Myocyte (in vitro differentiated cells): ENCODE measurements at regions not wholly inside any gene's neighbourhood (a gene's known extent, or its start where the extent isn't known, plus 50 kb on each side); places are given as distances from the start of the nearest gene placed in this dataset.

Experiments
- DNase-seq: peaks from one replicate; pipeline ENCODE4 v3.0.0-alpha.2; 2012; ENCODE audit warnings: low read depth

GRCh38 chr18:57202881-57203280, 56.0 kb downstream of the BOD1L2 start:
- no peak for DNase-seq

DNA sequence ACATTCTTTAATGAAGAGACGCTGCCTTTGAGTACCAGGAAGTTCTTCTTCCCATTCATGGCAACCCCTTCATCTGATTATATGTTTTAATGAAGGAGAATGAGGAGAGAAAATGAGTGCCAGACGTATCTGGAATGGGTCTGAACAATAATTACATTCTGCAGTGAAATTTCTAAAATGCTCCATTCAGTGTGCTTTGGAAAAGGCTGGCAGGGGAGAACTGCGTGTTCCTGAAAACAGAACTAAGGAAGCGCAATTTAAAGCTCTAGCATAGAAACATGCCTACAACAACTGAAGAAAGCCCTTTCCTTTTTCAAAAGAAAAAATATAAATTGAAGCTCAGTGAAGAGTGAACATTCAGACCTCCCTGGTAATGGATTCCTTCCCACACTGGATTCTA, 58.8 kb downstream of the BOD1L2 start:
- DNase-seq: no peak

- DNase-seq: no peak
Observed at GRCh38 chr18:57207124-57207916, 60.4 kb downstream of the BOD1L2 start.

DNA sequence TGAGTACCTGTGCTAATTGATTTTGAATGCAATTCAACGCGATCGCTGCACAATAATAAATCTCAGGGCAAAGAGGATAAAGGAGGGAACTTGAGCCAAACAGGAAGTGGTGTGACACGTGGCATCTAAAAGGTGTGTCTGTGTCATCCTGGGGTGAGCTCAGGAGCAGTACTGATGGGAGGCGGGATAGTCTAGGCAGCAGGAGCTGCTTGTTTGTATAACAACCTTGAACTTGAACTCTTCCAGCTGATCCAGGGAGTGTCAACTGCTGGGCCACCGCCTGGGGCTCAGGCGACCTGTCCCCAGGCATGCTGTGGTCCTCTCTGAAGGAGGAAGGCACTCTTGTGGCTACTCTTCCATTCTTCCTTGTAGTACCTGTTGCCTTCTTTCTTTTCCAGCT, 61.2 kb downstream of the BOD1L2 start:
- DNase-seq: no peak

DNA sequence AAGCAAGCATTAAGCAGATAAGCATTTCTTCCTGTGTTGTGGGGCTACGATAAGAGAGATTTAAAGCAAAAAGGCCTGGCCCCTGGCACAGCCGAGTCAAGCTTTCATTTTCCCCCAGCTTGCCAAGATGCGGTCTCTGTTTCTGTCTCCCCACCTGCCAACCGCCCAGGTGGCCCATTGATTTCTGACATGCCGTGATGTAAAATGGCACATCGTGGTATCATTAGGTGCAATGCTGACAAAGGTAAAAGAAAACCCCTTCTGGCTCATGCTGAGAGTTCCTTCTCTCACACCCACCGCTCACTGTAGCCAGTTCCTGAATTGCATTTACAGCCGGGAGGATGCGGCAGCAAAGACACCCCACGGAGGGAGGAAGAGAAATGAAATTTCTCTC, 62.8 kb downstream of the BOD1L2 start:
- no peak for DNase-seq

- peak; percentile 63 for DNase-seq
Observed at GRCh38 chr18:57210107-57210715, 63.3 kb downstream of the BOD1L2 start.

- DNase-seq: no peak
Observed at GRCh38 chr18:57210716-57211411, 64.0 kb downstream of the BOD1L2 start.

- no peak for DNase-seq
Observed at GRCh38 chr18:57211412-57211750, 64.5 kb downstream of the BOD1L2 start.

- no peak for DNase-seq
Observed at GRCh38 chr18:57211776-57212175, 64.9 kb downstream of the BOD1L2 start.

DNA sequence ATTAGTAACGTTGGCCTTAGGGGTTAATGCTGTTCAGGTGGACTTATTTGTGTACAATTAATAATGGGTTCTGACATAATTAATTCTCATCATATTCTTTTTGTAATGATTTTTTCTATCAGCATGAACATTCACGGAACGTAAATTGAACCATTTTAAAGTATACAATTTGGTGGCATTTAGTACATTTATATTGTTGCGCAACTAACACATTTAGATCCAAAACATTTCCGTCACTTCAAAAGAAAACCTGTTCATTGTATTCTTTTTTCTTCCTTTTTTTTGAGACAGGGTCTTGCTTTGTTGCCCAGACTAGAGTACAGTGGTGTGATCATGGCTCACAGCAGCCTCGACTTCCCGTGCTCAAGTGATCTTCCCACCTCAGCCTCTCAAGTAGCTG, 65.8 kb downstream of the BOD1L2 start:
- no peak for DNase-seq

DNA sequence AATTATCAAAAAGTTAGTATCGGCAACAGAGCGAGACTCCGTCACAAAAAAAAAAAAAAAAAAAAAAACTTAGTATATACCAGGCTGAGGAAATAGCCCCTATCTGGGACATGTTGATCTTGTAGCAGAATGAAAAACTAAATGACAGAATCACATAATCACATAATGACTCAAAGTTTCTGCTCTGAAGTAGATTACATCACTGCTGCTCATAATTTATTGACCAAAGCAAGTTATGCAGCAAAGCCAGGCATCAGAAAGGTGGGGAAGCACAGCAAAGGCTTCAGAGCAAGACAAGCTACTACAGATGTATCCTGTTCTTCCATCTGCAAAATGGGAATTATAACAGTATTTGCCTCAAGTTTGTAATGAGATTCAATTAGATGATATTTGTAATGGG, 68.1 kb downstream of the BOD1L2 start:
- DNase-seq: no peak

DNA sequence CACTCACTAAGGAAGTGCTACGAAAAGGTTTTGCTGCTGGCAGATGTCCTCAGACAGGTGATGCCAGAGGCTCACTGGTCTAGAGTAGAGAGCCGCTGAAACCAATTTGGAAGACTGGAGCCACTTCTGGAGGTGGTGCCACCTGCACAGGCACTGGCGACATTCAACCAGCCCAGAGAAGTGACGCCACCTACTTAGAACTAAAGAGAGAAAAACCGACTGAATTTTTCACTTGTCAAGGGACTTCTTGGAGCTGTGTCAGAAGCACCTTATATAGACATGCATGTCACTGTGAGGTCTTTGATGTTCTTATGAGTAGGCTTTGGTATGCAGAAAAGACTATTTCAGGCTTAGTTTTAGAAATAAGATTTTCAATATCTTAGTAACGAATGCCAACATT, 71.4 kb downstream of the BOD1L2 start:
- DNase-seq: no peak

DNA sequence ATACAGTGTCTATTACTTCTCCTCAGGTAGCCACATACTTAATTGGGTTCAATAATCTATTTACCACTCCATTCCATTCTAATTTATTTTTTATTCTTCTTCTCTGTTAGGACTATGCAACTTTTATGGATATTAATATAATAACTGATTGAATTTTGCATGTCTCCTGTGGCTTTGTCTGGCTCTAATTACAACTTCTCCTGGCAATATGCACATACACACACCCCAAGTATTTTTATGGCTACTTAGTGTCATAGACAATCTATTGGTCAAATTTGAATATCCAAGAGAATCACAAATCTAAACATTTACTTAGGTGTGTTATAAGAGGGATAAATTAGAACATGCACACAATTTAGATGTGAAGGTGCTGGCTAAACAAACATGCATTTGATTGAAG, 73.1 kb downstream of the BOD1L2 start:
- no peak for DNase-seq

DNA sequence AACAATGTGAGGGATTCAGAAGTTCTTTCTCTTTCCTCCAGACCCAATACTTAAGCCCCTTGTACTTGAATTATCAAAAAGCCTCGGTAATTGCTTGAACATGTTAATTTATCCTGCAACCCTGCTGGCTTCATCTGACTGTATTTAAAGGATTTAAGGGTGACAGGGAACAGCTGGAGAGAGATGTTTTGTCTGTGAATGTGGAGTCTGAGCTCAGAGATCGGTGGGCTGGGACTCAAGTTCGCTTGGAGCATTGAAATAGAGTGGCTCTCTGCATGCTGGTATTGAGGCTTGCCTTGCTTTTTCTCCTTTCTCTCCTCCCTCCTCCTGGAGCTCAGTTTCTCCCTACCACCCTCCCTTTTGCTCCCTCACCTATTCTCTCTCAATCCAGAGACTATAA, 73.6 kb downstream of the BOD1L2 start:
- no peak for DNase-seq

DNA sequence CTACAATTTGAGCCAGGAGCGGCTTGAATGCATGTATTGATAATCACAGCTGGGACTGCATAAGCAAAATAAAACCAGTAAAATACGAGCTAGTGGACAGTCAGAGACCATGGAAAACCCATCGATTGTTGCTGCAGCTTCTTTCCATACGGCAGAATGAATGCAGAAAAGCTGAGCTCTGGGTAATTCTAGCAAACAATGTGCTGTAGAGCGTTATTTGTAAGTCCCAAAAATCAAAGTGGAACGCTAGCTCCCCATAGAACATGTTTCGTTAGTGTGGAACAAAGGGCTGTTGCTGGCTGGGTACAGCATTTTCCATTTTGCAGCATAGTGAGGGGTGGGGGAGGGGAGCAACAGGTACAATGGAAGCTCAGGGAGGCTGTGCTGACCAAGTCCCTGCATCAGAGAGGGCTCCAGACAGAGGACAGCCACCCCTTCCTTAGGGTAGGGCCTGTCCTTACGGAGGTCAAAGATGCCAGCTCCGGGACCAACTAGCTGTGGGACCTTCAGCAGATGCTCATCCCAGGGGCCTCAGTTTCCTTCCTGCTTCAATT, 74.1 kb downstream of the BOD1L2 start:
- DNase-seq: no peak

- no peak for DNase-seq
Observed at GRCh38 chr18:57223144-57223870, 76.4 kb downstream of the BOD1L2 start.

GRCh38 chr18:57230861-57231585, 84.1 kb downstream of the BOD1L2 start:
- DNase-seq: no peak

DNA sequence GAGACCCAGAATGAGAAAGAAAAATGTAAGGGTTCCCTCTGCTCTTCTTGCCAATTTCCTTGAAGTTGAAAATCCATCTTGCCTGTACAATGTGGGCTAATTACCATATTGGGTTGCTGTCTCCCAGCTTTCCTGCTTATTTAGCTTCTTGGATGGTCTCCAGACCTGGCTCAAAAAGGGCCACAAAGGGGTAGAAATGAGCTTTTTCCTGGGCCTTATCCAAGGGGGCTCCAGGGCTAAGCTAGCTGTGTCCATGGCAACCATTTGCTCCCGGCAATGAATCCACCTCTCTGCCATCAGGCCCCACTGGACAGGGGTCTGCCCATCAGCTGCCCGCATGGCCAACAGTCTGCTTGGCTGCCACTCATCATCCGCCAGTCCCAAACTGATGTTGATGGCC, 85.0 kb downstream of the BOD1L2 start:
- DNase-seq: no peak

DNA sequence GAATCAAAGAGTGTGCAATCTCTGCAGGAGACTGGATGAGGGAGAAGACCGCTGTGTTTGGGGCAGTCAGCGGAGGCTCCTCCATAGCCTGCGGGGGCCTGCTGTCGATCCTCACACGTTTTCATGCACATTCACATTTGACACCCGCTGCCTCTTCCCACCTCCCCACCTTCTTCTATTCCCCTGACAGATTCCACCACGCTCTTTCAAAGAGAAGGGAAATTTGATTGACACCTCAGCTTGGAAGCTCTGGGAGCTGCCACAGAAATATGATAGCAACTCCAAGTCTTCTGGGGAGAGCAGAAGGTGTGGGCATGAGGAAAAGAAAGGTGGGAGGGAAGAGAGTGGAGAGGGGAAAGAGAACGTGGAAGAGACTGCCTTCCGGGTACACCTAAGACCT, 87.5 kb downstream of the BOD1L2 start:
- no peak for DNase-seq

DNA sequence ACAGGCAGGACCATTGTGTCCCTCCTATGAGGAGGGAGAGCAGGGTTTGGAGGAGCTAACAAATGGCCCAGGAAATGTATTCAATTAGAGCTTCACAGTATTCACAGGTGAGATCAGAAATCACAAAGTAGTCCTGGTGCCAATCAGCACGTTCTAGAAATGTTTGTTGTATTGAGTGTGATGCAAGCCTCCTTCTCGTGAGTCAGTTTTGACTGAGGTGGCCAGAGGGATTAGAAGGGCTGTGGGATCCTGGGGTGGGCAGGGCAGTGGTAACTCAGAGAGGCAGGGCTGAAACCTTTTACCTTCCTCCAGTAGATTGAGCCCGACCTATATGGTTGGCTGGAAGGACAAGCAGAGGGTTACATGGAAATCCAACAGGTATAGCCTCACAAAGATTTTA, 95.0 kb downstream of the BOD1L2 start:
- no peak for DNase-seq

DNA sequence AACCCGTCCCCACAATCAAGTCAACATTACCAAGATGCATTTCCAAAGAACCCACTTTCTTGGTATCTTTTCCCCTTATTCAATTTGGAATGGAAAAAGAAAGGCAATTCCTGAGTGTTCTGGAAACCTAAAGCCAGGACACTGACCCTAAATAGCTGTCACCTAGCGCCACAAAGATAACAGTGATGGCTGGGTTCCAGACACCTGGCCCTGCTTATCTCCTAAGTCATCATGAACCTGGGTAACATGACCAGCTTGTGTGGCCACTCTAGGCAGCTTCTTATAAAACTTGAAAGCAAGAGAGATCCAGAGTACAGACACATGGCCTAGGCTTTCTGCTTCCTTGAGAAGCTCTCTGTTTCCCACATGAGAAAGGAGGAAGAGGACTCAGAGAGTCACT, 95.4 kb downstream of the BOD1L2 start:
- peak; percentile 3 for DNase-seq
